HG03442 (cell line): ENCODE measurements at regions not wholly inside any gene's neighbourhood (a gene's known extent, or its start where the extent isn't known, plus 50 kb on each side); places are given as distances from the start of the nearest gene placed in this dataset.

ENCODE experiments used
- ATAC-seq: cut with Tn5 transposase; IDR thresholded peaks from one replicate; pipeline ENCODE4 v1.9.1; 2021; ENCODE audit warnings: mild to moderate bottlenecking, moderate library complexity; ENCODE audit not compliant: unreplicated experiment

- no peak for ATAC-seq
Measured at GRCh38 chr1:199753513-199753912, 274.0 kb upstream of the NR5A2 start.

GRCh38 chr1:199756066-199756465 is 271.4 kb upstream of the NR5A2 start:
- no peak for ATAC-seq

- no peak for ATAC-seq
Measured at GRCh38 chr1:199758626-199759255, 268.8 kb upstream of the NR5A2 start.

GRCh38 chr1:199759268-199759730 is 268.2 kb upstream of the NR5A2 start:
- no peak for ATAC-seq

GRCh38 chr1:199762572-199762971 is 264.9 kb upstream of the NR5A2 start:
- no peak for ATAC-seq

- ATAC-seq = no peak
Measured at GRCh38 chr1:199766218-199766792, 261.2 kb upstream of the NR5A2 start.

- ATAC-seq = no peak
Measured at GRCh38 chr1:199767700-199768099, 259.8 kb upstream of the NR5A2 start.

- ATAC-seq = no peak
Measured at GRCh38 chr1:199774433-199775089, 252.9 kb upstream of the NR5A2 start.

- no peak for ATAC-seq
Measured at GRCh38 chr1:199776768-199777497, 250.6 kb upstream of the NR5A2 start.

GRCh38 chr1:199778324-199778955 is 249.1 kb upstream of the NR5A2 start:
- ATAC-seq = no peak

GRCh38 chr1:199780091-199780490 is 247.4 kb upstream of the NR5A2 start:
- no peak for ATAC-seq

- ATAC-seq = no peak
Measured at GRCh38 chr1:199780948-199781670, 246.4 kb upstream of the NR5A2 start.

GRCh38 chr1:199784138-199784895 is 243.2 kb upstream of the NR5A2 start:
- no peak for ATAC-seq

GRCh38 chr1:199786695-199787094 is 240.8 kb upstream of the NR5A2 start:
- no peak for ATAC-seq

- ATAC-seq = no peak
Measured at GRCh38 chr1:199789141-199789540, 238.4 kb upstream of the NR5A2 start.

- ATAC-seq = no peak
Measured at GRCh38 chr1:199791495-199791894, 236.0 kb upstream of the NR5A2 start.

- ATAC-seq = no peak
Measured at GRCh38 chr1:199792874-199793273, 234.6 kb upstream of the NR5A2 start.

GRCh38 chr1:199794105-199794863 is 233.2 kb upstream of the NR5A2 start:
- no peak for ATAC-seq

- no peak for ATAC-seq
Measured at GRCh38 chr1:199799116-199799515, 228.4 kb upstream of the NR5A2 start.
